GM19328 (cell line): ENCODE measurements at regions not wholly inside any gene's neighbourhood (a gene's known extent, or its start where the extent isn't known, plus 50 kb on each side); places are given as distances from the start of the nearest gene placed in this dataset.

Experiments
- ATAC-seq: cut with Tn5 transposase; IDR thresholded peaks from one replicate; pipeline ENCODE4 v1.9.1; 2021; ENCODE audit warnings: mild to moderate bottlenecking, moderate library complexity; ENCODE audit not compliant: unreplicated experiment

DNA sequence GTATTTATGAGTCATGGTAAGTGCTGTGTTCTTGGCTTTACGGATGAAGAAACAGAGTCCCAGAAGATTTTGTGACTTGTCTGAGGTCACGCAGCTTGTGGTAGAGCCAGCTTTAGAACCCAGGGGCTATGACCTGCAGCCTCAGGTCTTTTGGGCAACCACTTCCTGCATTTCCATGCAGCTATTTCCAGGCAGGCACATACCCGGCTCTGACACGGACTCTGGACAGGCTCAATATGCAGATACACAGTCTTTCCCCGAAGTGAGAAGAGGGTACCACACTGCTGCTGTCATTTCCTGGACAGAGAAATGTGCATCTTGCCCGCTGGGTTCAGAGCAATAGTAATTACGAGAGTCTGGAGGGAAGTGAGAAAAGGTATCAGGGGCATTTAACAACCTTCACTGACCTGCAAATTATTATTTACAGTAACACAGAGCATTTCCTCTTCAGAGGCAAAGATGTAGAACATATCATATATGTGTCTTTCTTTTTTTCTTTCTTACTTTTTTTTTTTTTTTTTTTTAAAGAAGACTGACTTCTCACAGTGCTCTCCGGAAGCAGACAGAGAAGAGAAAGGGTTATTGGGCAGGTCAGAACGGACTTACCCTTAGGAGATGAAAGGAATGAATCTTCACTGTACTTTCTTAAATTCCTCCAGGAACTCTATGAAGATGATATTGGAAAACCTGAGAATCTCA is 185.1 kb downstream of the CLIC5 start:
- ATAC-seq = peak; percentile 95

DNA sequence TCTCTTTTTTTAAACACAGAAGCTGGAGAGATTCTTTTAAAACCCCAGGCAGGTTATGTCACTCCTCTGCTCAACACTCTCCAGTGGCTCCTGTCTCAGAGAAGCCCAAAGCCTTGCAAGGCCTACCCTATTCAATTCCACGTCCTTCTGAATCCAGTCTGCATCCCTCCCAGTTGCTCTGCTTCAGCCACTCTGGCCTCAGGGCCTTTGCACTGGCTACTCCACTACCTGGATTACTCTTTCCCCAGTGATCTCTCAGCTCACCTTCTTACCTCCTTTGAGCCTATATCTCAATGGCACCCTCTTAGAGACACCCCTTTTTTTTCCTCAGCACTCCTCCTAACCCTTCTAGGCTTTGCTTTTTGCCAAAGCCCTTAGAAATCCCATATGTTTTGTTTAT is 185.8 kb downstream of the CLIC5 start:
- ATAC-seq = no peak

DNA sequence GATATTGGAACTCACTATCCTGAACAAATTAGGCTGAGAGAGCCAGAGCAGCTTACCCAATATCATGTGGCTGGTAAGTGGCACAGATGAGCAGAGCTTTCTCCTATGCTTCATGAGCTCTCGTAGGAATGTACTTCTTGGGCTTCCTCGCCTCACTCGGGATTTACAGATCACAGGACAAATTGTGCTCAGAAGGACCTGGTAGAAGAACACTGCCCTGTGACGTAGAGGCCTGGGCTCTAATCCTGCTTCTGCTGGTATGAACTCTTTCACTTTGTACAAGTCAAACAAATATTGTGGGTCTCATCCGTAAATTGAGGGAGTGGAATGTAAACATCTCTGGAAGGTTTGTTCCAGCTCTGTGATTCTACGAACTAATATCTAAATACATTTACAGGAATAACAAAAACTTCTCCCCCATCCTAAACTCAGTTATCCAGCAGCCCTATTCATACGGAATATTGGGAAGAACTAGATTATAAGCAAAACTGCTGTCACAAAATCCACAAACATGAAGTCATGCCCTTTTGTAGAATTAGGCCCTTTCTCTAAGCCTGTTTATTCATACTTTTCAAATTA is 187.6 kb downstream of the CLIC5 start:
- no peak for ATAC-seq

DNA sequence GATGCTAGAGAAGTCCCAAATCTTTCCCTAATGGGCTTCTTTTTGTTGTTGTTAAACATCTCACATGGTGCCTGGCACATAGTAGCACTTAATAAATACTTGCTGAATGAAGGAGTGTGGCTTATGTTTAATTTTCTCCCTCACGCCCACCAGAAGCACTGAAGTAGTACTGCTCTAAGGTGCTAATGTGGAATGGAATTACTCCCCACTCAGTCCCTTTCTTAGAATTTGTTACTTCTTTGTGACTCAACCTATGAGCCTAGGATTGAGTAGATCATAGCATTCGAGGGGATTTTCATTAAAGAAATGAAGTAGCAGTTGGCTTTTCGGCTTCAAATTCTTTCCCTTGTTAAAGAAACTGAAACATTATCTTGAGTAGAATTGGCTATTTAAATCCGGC is 192.8 kb downstream of the CLIC5 start:
- ATAC-seq = no peak

DNA sequence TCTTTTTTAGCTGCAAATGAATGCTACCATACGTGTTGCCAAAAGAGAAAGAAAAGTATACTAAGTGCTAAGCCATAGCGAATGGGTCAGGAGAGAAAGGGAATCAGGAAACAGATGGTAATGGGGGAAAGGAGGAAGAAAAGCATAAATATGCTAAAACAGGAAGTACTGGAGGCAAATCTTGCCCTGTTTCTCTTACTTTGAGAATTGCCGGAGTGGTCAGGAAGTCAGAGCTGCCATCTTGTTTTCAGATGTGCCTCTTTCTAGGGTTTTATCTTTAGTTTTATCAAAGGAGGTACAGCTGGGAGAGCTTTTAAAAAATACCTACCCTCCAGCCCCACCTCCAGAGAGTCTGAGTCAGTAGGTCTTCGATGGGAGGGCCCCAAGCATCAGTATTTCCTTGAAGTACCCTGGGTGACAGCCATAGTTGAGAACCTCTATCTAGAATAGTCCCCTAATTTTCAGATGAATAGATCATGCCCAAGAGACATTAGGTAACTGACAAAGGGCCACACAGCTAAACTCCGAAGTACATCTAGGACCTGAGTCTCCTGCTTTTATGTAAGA is 193.3 kb downstream of the CLIC5 start:
- no peak for ATAC-seq

DNA sequence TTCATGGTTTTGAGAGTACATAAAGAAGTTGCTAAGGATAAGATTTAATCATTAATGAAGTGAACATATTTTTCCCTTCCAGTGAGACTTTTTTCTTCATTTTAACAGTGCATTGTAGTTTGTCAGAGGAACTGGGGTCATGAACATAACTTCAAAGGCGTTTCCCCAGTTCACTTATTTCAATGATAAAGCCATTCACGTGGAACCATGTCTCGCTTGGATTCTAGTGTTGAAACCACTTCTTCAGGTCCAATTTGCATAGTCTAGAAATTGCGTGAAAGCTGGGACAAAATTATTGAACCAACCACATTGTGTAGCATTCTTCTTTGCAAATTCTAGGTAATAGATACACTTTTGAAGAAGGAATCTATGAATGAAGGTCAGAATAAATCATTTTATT is 197.0 kb downstream of the CLIC5 start:
- no peak for ATAC-seq

DNA sequence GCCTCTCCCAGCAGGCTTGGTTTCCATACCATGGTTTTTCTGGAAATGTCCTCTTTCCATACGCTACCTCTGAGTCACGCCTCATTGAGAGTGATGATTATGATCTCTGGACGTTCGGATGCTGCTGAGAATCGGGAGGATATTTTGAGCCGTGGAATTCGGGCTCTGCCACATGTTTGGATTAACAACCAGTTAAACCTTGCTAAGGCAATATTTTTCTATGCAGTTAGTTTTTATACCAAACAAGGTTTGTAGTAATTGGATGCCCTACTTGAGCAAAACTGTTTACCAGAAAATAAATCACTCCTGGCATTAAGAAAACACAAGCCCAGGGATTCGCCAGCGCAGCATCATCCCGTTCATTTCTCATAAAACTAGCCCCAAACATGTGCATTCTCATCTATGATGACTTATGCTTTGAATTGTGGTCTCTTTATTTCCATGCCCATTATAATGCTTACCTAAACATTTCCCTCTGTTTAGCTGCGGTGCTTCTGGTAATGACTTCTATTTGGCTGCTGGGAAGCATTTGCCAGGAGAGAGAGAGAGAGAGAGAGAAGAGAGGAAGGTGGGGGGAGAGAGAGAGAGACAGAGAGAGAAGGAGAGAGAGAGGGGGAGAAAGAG is 198.9 kb downstream of the CLIC5 start:
- ATAC-seq = no peak

DNA sequence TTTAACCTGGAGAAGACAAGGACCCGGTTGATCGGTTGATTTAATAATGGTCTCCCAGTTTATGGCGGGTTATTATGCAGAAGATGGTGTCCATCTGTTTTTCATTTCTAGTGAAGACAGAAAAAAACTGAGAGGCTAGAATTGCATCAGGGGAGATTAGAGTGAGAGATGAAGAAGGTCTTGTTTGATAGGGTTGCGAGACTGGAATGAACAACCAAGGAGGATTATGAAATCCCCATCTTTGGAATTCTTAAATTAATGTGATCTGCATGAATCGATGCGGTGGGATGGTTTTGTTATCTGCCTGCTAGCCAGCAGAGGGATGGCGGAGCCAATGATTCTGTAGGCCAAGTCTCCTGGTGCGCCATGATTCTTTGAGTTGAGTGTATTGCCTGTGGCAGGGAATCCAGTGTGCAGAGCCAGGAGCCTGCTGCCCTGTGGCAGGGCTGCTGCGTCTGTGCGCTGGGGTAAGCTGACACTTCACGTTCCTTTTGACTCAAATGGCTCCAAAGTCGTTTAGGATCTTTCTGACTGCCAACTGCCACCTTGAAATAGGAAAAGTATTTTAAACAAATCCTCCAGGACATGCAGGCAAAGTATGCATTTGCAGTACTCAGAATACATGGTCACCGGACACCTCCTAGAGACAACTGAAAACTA is 200.1 kb downstream of the CLIC5 start:
- ATAC-seq = no peak

DNA sequence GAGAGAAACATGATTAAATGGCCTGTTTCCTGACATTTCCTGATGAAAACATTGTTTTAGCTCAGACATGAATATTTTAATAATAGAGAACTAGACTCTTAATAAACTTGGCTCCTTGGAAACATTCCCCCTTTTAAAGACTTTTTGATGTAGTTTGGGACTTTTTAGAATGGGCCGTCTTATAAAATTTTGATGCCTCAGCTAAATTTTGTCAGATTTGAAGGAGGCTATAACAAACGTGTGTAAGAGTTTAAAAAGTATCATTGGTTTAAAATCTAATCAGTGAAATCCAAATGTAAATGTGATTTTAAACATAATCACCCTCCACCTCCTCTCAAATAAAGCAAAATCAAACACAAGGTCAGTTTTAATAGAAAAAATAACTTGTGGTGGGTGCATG is 200.9 kb downstream of the CLIC5 start:
- no peak for ATAC-seq

DNA sequence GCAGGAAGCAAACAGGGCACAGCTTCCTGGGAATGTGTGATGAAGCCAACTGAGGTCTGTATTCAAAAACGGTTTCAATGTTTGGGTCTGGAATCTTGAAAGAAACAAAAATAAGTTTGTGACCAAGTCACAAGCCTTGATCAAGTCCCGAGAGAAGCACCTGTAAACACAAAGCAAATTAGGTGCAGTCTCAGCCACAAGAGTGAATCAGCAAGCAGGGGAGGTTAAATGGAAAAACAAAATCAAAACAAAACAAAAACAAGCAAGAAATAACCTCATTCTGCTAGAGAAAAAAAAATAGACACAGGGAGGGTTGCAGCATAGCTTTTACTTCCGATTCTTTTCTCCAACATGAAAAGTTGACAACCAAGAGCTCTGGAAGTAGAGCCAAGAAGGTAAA is 201.7 kb downstream of the CLIC5 start:
- no peak for ATAC-seq

DNA sequence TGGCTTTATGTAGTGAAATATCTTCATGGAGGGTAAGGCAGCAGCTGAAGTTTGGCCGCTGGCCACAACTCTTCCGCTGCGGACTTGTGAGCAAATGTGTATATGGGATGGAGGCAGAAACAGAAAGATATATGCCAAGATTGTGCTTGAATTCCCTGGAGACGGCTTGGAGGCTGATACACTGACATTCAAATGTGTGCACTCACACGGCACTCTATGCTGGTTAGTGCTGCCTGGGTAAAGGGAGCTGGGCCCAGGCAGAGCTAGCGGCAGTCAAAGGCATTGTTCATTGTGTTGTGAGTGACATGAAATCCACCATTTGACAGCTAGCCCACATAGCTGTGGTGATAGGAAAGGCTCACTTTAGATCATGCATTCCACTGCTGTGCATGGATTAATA is 202.7 kb downstream of the CLIC5 start:
- ATAC-seq = no peak

DNA sequence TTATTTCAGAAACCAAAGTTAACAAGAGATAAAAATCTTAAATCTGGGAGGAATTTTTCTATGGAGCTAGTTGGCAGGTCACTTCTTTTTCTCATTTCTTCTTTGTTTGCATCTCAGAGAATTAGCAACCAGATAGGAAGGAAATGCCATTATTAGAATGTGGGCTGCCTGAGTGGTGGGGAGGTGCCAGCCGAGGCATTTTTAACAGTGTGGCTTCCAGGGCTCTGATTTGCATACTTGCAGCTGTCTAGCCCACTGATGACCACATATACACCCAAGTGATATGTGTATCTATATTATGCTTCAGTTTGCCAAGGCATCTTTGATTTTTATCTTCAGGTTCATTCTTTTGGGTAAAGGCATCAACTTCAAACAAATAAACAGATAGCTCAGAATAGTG is 206.7 kb downstream of the CLIC5 start:
- peak; percentile 67 for ATAC-seq

DNA sequence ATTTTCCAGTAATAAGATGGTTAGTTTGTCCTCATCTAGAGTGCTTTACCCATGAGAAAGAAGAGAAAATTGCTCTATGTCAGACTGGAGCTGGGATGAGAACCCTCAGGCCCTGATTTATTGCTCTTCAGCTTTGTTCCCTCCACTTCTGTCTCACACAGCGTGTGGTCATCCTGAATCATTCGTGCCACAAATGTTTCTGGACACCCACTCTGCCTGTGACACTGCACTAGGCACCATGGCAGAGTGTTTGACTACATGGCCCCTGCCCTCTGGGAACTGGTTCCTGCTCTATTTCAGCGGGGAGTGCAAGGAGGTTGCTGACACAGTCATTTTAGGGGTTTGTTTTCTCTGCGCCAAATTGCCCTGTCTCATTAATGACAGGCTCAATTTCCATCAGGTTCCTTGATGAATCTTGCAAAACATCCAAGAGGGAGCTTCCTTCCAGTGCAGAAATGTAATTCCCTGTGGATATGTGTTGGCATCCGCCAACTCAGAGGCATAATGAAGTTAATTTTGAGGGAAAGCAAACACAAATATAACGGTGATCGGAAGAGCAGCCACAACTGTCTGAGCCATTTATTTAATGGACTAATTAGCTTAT is 207.5 kb downstream of the CLIC5 start:
- ATAC-seq = no peak

DNA sequence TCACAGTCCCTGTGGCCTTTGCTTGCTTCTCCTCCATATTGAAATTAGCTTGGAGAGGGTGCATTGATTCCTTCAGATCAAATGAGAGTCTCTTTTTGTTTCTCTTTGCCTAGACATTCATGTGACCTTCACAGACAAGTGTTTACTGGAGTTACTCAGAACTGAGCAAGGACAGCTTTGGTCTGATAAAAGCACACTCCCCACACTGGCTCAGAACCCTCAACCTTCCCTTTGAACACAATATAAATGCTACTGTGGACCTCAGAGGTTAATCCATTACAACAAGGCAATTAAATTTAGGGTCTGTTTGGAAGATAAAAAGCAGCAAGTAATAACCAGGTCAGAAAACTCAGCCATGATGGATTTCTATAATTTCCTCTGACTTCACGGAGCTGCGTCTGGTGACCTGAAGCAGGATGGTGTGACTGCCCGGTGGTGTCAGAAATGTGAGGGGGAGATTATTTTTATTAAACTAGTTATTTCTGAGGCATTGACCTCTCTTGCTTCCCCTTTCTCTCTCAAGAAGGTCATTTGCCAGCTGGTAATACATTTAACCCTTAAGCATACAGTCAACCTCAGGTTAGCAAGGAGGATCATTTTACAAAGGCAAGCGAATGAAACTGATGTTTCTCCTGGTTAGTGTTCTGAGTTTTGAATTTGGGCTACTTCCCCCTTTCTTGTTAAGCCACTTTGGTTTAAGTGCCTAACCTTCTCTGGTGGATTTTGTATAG is 208.2 kb downstream of the CLIC5 start:
- no peak for ATAC-seq

DNA sequence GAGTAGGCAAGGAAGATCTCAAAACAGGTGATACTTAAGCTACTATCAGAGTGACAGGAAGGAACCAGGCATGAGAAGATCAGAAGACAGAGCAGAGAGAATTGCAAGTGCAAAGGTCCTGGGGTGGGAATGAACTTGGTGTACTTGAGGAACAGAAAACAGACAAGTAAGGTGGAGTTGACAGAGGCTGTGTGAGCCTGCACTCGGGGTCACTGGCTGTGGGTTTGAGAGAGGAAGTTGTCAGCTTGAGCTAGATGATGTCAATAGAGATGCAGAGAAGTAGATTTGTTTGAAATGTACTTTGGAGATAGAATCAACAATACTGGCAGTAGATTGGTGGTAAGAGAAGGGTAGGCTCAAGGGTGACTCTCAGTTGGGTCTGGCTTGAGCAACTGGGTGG is 209.5 kb downstream of the CLIC5 start:
- no peak for ATAC-seq

DNA sequence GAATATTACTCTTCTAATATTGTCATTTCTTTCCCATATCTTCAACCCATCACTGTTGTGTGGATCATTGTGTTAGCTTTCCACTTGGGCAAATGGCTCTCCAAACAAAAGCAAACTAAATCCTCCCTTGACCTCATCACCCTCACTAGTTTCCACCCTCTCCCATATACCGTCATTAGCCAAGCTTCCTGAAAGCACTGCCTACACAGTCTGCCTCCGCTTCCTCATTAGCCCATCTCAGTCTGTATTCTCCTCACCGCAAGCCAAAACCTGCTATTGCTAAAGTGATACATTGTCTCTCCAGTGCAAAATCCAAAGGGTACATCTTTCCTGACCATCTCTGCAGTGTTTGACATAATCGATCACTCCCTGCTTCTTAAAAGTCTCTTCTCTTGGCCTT is 212.6 kb downstream of the CLIC5 start:
- ATAC-seq = no peak

DNA sequence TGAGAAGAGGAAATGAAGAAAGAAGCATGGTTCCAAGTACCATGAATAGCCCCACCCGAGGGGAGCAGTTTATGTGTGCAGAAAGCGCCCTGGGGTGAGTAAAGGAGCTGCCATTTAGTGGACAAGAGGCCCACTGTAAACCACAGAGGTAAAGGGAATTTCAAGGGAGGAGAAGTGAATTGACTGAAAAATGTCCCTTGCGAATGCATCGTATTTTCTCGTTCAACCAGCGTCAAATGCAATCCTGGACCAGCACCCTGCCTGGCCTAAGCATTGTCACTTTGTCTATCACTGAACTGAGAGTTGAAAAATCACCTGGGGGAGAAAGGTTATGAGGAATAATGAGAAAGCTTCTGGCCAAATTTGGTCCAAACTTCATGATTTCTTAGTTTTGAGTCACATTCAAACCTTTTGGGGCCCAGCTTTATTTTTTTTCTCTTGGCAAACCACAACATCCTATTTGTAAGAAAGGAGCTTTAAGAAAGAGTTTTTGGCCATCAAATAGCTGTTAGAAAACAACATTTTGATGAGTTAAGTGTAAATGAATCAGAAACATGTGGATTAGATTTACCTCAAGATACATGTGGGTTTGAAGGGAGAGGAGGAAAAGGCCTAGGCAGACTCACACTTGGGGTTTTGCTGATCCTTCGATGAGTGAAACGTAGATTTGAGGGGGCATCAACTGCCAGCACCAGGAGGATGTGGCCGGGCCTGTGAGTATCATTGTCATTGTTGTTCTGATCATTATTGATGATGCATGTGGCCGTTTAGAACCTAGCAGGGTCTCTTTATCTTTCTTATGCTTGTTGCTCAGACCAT is 214.0 kb downstream of the CLIC5 start:
- no peak for ATAC-seq

DNA sequence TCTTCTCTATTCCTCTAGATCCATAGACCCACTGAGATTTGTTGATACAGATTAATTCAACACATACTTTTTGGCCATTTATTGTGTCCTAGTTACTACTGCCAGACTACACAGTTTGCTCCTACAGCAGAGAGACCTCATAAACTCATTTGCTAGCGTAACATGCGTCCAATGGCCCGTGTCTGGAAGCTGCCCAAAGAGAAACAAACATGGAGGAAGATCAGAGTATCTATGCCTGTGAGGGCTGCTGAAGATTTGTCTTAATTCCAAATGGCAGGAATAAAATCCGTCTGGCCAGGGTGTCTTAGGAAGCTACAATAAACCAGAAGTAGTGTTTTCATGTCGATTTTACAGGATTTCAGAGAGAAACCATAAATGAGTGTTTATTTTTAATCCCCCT is 214.7 kb downstream of the CLIC5 start:
- no peak for ATAC-seq

DNA sequence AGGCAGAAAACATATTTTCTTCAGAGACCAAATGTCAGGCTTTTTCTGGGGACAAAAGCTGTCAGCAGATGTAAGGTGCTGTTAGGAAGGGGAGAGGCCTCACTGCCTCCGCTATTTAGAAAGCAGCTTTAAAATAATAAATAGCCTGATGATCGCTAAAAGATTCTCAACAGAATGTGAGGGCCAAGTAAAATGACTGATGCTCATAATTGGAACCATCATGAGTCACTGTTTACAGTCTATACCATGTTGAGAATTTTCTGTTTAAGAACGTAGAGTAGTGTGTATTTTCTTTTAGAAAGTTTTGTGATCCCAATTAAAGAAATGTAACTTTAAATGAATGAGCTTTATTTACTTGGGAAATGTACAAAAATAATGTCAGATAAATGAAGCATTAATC is 220.0 kb downstream of the CLIC5 start:
- ATAC-seq = no peak

DNA sequence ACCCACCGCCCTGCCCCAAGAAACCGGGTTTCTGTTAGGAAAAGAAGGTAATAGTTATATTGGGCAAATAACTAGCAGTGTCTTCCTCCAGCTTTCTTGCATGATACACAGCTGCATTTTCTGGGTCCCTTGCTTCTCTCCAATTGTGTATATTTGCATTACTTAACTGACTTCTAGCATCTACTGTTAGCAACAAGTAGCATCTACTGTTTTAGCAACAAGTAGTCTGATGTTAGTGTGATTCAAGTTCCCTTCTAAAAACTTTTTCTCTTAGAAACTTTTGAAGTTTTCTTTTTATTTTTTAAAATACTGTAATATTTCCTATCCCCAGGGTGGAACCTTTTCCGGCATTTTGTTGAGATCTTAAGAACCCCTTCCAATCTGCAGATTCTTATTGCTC is 221.2 kb downstream of the CLIC5 start:
- no peak for ATAC-seq
